Astrocyte (in vitro differentiated cells and primary cell): ENCODE measurements at regions not wholly inside any gene's neighbourhood (a gene's known extent, or its start where the extent isn't known, plus 50 kb on each side); places are given as distances from the start of the nearest gene placed in this dataset.
"Not testable (repeated sequence)": the region's sequence is repeated elsewhere in the genome, so short reads cannot be mapped to it uniquely, and the experiment has no call there.

Experiments used
- DNase-seq: peaks from one replicate; pipeline ENCODE4 v3.0.0-alpha.2; 2010; ENCODE audit warnings: low read depth
- FAIRE-seq: peaks from 2 replicates; lab custom pipeline; 2011; peaks lifted over from hg19 to GRCh38; lab: Jason Lieb, UNC
- H2AFZ ChIP-seq: 2 replicates; pipeline ENCODE4 v1.6.0; 2012; ENCODE audit warnings: low read depth, low read length, inconsistent platforms
- H3K27ac ChIP-seq: 2 replicates; pipeline ENCODE4 v1.5.1; 2011; ENCODE audit warnings: low read depth, low read length, inconsistent platforms
- H3K27me3 ChIP-seq: 2 replicates; pipeline ENCODE4 v1.6.0; 2011; ENCODE audit warnings: low read length, inconsistent platforms; ENCODE audit not compliant: insufficient read depth
- H3K36me3 ChIP-seq: 2 replicates; pipeline ENCODE4 v1.5.1; 2011; ENCODE audit warnings: low read length, inconsistent platforms; ENCODE audit not compliant: insufficient read depth
- H3K4me1 ChIP-seq: 2 replicates; pipeline ENCODE4 v1.5.1; 2011; ENCODE audit warnings: low read length, inconsistent platforms; ENCODE audit not compliant: insufficient read depth
- H3K4me2 ChIP-seq: 2 replicates; pipeline ENCODE4 v1.6.0; 2012; ENCODE audit warnings: low read length, inconsistent platforms
- H3K4me3 ChIP-seq: 2 replicates; pipeline ENCODE4 v1.5.1; 2011; ENCODE audit warnings: low read depth, mild to moderate bottlenecking, low read length, inconsistent platforms; ENCODE audit not compliant: insufficient read depth
- H3K79me2 ChIP-seq: 2 replicates; pipeline ENCODE4 v1.6.0; 2012; ENCODE audit warnings: mild to moderate bottlenecking, low read length, inconsistent platforms; ENCODE audit not compliant: insufficient read depth
- H3K9ac ChIP-seq: 2 replicates; pipeline ENCODE4 v1.6.0; 2012; ENCODE audit warnings: mild to moderate bottlenecking, low read length, inconsistent platforms
- H3K9me3 ChIP-seq: 2 replicates; pipeline ENCODE4 v1.5.1; 2012; ENCODE audit warnings: low read depth, mild to moderate bottlenecking, low read length, inconsistent platforms; ENCODE audit not compliant: insufficient read depth
- H4K20me1 ChIP-seq: 2 replicates; pipeline ENCODE4 v1.6.0; 2012; ENCODE audit warnings: low read length, inconsistent platforms; ENCODE audit not compliant: insufficient read depth
- H3K27ac Mint-ChIP-seq: one replicate; pipeline ENCODE4 v1.8.0; 2021; ENCODE audit warnings: mild to moderate bottlenecking, mixed read lengths; ENCODE audit not compliant: unreplicated experiment
- H3K27me3 Mint-ChIP-seq: one replicate; pipeline ENCODE4 v1.8.0; 2021; ENCODE audit warnings: low read depth, mixed read lengths; ENCODE audit not compliant: unreplicated experiment
- H3K36me3 Mint-ChIP-seq: one replicate; pipeline ENCODE4 v1.8.0; 2021; ENCODE audit warnings: low read depth, mixed read lengths; ENCODE audit not compliant: unreplicated experiment
- H3K4me1 Mint-ChIP-seq: one replicate; pipeline ENCODE4 v1.8.0; 2021; ENCODE audit warnings: low read depth, mixed read lengths; ENCODE audit not compliant: unreplicated experiment
- H3K4me3 Mint-ChIP-seq: one replicate; pipeline ENCODE4 v1.8.0; 2021; ENCODE audit warnings: mild to moderate bottlenecking, moderate library complexity, mixed read lengths; ENCODE audit not compliant: unreplicated experiment
- H3K9me3 Mint-ChIP-seq: one replicate; pipeline ENCODE4 v1.8.0; 2021; ENCODE audit warnings: mild to moderate bottlenecking, mixed read lengths; ENCODE audit not compliant: unreplicated experiment
- CTCF ChIP-seq: IDR thresholded peaks from 2 replicates; pipeline ENCODE4 v1.5.1; 2011; ENCODE audit warnings: low read depth, mild to moderate bottlenecking, inconsistent platforms, low read length, moderate library complexity; ENCODE audit not compliant: insufficient read depth
- EZH2 ChIP-seq: IDR thresholded peaks from 2 replicates; pipeline ENCODE4 v1.6.1; 2012; ENCODE audit warnings: mild to moderate bottlenecking, low read length, inconsistent platforms; ENCODE audit not compliant: insufficient read depth

DNA sequence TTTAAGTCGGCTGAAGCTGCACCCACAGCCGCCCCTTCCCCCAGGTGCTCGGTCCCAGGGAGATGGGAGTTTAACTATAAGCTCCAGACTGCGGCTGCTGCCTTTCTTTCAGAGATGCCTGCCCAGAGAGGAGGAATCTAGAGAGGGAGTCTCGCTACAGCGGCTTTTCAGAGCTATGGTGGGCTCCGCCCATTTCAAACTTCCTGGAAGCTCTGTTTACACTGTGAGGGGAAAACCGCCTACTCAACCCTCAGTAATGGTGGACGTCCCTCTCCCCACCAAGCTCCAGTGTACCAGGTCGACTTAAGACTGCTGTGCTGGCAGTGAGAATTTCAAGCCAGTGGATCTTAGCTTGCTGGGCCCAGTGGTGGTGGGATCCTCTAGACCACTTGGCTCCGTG lies 135.4 kb downstream of the CXCL12 start:
- no peaks in the 10 kb centered on the region for H3K9me3 ChIP-seq
- no peaks in the 10 kb centered on the region for H3K79me2 ChIP-seq
- no peaks in the 10 kb centered on the region for H3K36me3 ChIP-seq
- no peaks in the 10 kb centered on the region for H3K4me1 ChIP-seq
- H3K9ac ChIP-seq: no peak overlapping the region
- DNase-seq (no peak), FAIRE-seq (no peak)
- no peaks in the 10 kb centered on the region for H4K20me1 ChIP-seq
- no peak overlapping the region for H3K4me3 ChIP-seq
- H3K9me3 Mint-ChIP-seq: peaks cover 17% of the 10 kb centered on the region
- H3K4me2 ChIP-seq: no peak overlapping the region
- no peaks in the 10 kb centered on the region for H3K36me3 Mint-ChIP-seq
- peaks cover 19% of the 10 kb centered on the region for H3K4me1 Mint-ChIP-seq
- TF ChIP-seq EZH2 (no peak), CTCF (no peak)
- H3K27ac ChIP-seq: no peak overlapping the region
- H3K4me3 Mint-ChIP-seq: no peak overlapping the region
- no peak overlapping the region for H3K27ac Mint-ChIP-seq
- H3K27me3 Mint-ChIP-seq: no peaks in the 10 kb centered on the region
- no peak overlapping the region for H2AFZ ChIP-seq
- H3K27me3 ChIP-seq: peaks cover 3% of the 10 kb centered on the region

DNA sequence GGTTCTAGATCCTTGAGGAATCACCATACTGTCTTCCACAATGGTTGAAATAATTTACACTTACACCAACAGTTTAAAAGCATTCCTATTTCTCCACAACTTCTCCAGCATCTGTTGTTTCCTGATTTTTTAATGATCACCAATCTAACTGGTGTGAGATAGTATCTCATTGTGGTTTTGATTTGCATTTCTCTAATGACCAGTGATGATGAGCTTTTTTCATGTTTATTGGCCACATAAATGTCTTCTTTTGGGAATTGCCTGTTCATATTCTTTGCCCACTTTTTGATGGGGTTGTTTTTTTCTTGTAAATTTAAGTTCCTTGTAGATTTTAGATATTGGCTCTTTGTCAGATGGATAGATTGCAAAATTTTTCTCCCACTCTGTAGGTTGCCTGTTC lies 138.2 kb downstream of the CXCL12 start:
- not testable (repeated sequence) for H3K4me3 Mint-ChIP-seq, H3K4me3 ChIP-seq, H3K36me3 Mint-ChIP-seq, H3K9me3 ChIP-seq, FAIRE-seq, H3K27ac ChIP-seq, H3K27me3 ChIP-seq, H3K4me2 ChIP-seq, H2AFZ ChIP-seq, H3K4me1 ChIP-seq, H3K27ac Mint-ChIP-seq, H3K36me3 ChIP-seq, H4K20me1 ChIP-seq, DNase-seq, H3K27me3 Mint-ChIP-seq, H3K9ac ChIP-seq, H3K4me1 Mint-ChIP-seq, H3K79me2 ChIP-seq
- peaks cover 25% of the 10 kb centered on the region for H3K9me3 Mint-ChIP-seq

DNA sequence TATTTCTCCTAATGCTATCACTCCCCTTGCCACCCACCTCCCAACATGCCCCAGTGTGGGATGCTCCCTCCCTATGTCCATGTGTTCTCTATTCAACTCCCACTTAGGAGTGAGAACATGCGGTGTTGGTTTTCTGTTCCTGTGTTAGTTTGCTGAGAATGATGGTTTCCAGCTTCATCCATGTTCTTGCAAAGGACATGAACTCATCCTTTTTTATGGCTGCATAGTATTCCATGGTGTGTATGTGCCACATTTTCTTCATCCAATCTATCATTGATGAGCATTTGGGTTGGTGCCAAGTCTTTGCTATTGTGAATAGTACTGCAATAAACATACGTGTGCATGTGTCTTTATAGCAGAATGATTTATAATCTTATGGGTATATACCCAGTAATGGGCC lies 138.6 kb downstream of the CXCL12 start:
- not testable (repeated sequence) for H3K4me1 ChIP-seq, H3K27me3 Mint-ChIP-seq, DNase-seq, H3K27me3 ChIP-seq, H3K4me3 Mint-ChIP-seq, H3K4me2 ChIP-seq, H3K36me3 ChIP-seq, H3K36me3 Mint-ChIP-seq, H4K20me1 ChIP-seq, H3K4me3 ChIP-seq, H3K9ac ChIP-seq, H3K27ac ChIP-seq, H3K4me1 Mint-ChIP-seq, H2AFZ ChIP-seq, H3K9me3 ChIP-seq, FAIRE-seq, H3K79me2 ChIP-seq
- H3K9me3 Mint-ChIP-seq: peaks cover 25% of the 10 kb centered on the region
- H3K27ac Mint-ChIP-seq: peak overlapping the region; percentile 35

DNA sequence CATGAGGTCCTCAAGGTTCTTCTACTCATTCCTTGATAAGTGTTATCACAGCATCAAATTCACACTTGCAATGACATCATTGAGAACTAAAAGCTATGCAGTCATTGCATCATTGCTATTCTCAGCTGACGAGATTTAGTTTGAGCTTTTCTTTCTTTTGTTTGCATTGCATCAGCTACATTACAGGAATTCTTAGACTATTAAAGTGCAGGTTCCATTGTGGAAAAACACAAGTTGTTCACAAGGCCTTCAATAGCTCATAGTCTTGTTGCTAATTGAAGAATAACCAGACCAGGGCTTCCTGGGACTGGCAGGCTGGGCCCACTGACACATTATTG lies 139.3 kb downstream of the CXCL12 start:
- Histone ChIP-seq H3K4me2 (no peak overlapping the region), H3K27me3 (no peaks in the 10 kb centered on the region), H3K79me2 (no peaks in the 10 kb centered on the region), H3K9ac (no peak overlapping the region), H3K27ac (no peak overlapping the region), H4K20me1 (no peaks in the 10 kb centered on the region), H3K4me1 (no peaks in the 10 kb centered on the region), H3K9me3 (peaks cover 4% of the 10 kb centered on the region), H2AFZ (no peak overlapping the region), H3K4me3 (no peak overlapping the region), H3K36me3 (no peaks in the 10 kb centered on the region)
- Mint-ChIP-seq H3K27me3 (peaks cover 5% of the 10 kb centered on the region), H3K27ac (peak overlapping the region; percentile 54), H3K36me3 (peaks cover 2% of the 10 kb centered on the region), H3K4me3 (no peak overlapping the region), H3K4me1 (peaks cover 11% of the 10 kb centered on the region), H3K9me3 (peaks cover 22% of the 10 kb centered on the region)
- DNase-seq (peak; percentile 59), FAIRE-seq (no peak)
- no peak for TF ChIP-seq CTCF
- TF ChIP-seq EZH2: no peak
